ENCODE measurements at regions not wholly inside any gene's neighbourhood (a gene's known extent, or its start where the extent isn't known, plus 50 kb on each side); places are given as distances from the start of the nearest gene placed in this dataset.

- intact Hi-C loops (cut with micrococcal nuclease), result no loop called here
- no peak for DNase-seq
- H3K4me1 Mint-ChIP-seq (ENCODE audit: low read depth), result no peaks in the 10 kb centered on the region
- H3K27me3 Mint-ChIP-seq (ENCODE audit: low read depth), result peaks cover 8% of the 10 kb centered on the region
- H3K27ac Mint-ChIP-seq, result no peak overlapping the region
- no peaks in the 10 kb centered on the region for H3K36me3 Mint-ChIP-seq (ENCODE audit: low read depth)
- CTCF ChIA-PET, result no interaction called here
- no peaks in the 10 kb centered on the region for H3K9me3 Mint-ChIP-seq
- no peak overlapping the region for H3K4me3 Mint-ChIP-seq
Observed at GRCh38 chr7:26588511-26588910, 275.9 kb downstream of the SKAP2 start.

DNA sequence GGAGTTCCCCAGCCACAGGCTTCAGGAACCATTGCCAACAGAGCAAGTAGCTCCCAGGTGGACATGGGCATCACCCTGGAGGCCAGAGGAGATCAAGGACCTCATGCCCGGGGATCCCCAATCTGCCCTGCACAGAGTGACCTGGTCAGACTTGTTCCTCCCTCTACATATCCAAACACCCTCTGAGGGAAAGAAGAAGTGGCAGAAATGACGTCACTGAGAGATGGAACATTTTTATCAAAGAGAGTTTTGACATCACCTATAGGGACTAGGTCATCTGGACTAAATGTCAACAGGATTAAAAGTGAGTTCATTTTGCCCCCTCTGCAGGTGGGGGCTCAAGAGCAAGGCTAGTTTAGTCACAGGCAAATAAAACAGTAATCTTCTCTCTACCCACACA, 273.7 kb downstream of the SKAP2 start:
- peaks cover 8% of the 10 kb centered on the region for H3K27me3 Mint-ChIP-seq (ENCODE audit: low read depth)
- intact Hi-C loops (cut with micrococcal nuclease), result no loop called here
- CTCF ChIA-PET, result interaction anchor here (0.6 kb wide), 1 partner anchor 27 kb away, joined by 3 read pairs; no protein-coding TSS in a partner anchor
- H3K4me3 Mint-ChIP-seq, result no peak overlapping the region
- no peaks in the 10 kb centered on the region for H3K9me3 Mint-ChIP-seq
- no peaks in the 10 kb centered on the region for H3K36me3 Mint-ChIP-seq (ENCODE audit: low read depth)
- no peaks in the 10 kb centered on the region for H3K4me1 Mint-ChIP-seq (ENCODE audit: low read depth)
- no peak for DNase-seq
- H3K27ac Mint-ChIP-seq, result no peak overlapping the region

- DNase-seq, result no peak
- Mint-ChIP-seq H3K4me3 (no peak overlapping the region), H3K36me3 (ENCODE audit: low read depth) (no peaks in the 10 kb centered on the region), H3K4me1 (ENCODE audit: low read depth) (no peaks in the 10 kb centered on the region), H3K9me3 (no peaks in the 10 kb centered on the region), H3K27me3 (ENCODE audit: low read depth) (peaks cover 8% of the 10 kb centered on the region), H3K27ac (no peak overlapping the region)
- intact Hi-C loops (cut with micrococcal nuclease), result no loop called here
- CTCF ChIA-PET, result interaction anchor here (0.8 kb wide), 1 partner anchor 68 kb away, joined by 3 read pairs; no protein-coding TSS in a partner anchor
Observed at GRCh38 chr7:26592011-26592410, 272.4 kb downstream of the SKAP2 start.

DNA sequence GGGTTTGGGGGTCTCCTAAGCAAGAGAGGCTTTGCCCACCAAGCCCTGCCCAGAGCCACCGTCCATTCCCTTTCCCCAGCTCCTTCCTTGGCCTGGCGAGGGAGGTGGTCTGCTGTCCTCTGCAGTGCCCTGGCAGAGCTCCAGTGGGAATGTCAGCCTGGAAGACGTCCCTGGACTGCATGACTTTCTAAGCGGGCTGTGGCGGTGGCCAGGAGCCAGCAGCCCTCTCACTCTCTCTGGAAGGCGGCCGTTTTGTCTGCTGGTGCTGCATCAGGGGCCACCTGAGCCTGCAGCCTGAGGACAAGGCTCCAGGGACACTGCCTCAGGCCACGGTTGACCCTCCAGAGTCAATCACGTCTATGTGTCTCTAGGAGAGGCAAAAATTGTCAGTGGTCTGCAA, 271.0 kb downstream of the SKAP2 start:
- no peak overlapping the region for H3K4me3 Mint-ChIP-seq
- H3K27me3 Mint-ChIP-seq (ENCODE audit: low read depth), result peaks cover 3% of the 10 kb centered on the region
- no peak for DNase-seq
- CTCF ChIA-PET, result no interaction called here
- H3K36me3 Mint-ChIP-seq (ENCODE audit: low read depth), result no peaks in the 10 kb centered on the region
- H3K9me3 Mint-ChIP-seq, result no peaks in the 10 kb centered on the region
- H3K4me1 Mint-ChIP-seq (ENCODE audit: low read depth), result no peaks in the 10 kb centered on the region
- H3K27ac Mint-ChIP-seq, result no peak overlapping the region
- intact Hi-C loops (cut with micrococcal nuclease), result no loop called here

DNA sequence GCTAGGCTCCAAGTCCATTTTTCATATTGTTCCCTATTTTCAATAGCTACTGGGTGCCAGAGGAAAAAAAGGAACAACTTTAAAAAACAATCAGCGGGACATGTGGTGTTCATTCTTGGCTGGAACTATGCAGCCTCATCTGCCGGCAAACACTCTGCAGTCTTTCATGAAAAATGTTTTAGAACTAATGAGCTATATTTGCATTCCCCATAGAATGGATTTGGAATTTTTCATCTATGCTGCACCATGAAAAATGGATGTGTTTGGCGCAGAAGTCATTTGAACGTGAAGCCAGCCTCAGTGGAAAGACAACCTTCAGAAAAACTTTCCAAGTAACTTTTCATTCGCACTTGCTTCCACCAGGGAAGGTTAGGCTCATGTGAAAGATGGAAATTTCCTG, 270.5 kb downstream of the SKAP2 start:
- H3K4me1 Mint-ChIP-seq (ENCODE audit: low read depth), result no peaks in the 10 kb centered on the region
- no peak overlapping the region for H3K27ac Mint-ChIP-seq
- no peaks in the 10 kb centered on the region for H3K36me3 Mint-ChIP-seq (ENCODE audit: low read depth)
- intact Hi-C loops (cut with micrococcal nuclease), result no loop called here
- CTCF ChIA-PET, result no interaction called here
- no peak overlapping the region for H3K4me3 Mint-ChIP-seq
- no peaks in the 10 kb centered on the region for H3K9me3 Mint-ChIP-seq
- peaks cover 2% of the 10 kb centered on the region for H3K27me3 Mint-ChIP-seq (ENCODE audit: low read depth)
- DNase-seq, result no peak

- H3K9me3 Mint-ChIP-seq, result no peaks in the 10 kb centered on the region
- CTCF ChIA-PET, result no interaction called here
- peaks cover 2% of the 10 kb centered on the region for H3K27me3 Mint-ChIP-seq (ENCODE audit: low read depth)
- no peak overlapping the region for H3K27ac Mint-ChIP-seq
- no peaks in the 10 kb centered on the region for H3K36me3 Mint-ChIP-seq (ENCODE audit: low read depth)
- H3K4me1 Mint-ChIP-seq (ENCODE audit: low read depth), result no peaks in the 10 kb centered on the region
- intact Hi-C loops (cut with micrococcal nuclease), result no loop called here
- DNase-seq, result no peak
- H3K4me3 Mint-ChIP-seq, result no peak overlapping the region
Observed at GRCh38 chr7:26594553-26594952, 269.8 kb downstream of the SKAP2 start.

DNA sequence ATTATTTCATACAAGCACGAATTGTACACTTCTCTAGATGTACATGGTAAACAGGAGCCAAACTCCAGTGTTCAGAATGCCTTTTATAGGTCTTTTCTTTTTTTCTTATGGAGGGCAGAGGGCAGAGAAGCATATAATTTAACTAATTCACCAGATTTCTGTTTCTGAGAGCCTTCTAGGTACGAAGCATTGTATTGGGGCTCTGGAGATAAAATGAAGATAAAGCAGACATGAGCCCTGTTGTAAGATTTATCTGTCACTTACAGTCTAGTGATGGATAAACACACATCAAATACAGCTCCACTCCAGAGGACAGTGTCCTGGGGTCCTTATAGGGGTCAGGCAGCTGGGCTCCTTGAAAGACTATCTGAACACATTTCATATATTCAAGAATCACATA, 265.5 kb downstream of the SKAP2 start:
- Mint-ChIP-seq H3K9me3 (no peaks in the 10 kb centered on the region), H3K27me3 (ENCODE audit: low read depth) (peaks cover 2% of the 10 kb centered on the region), H3K4me3 (no peak overlapping the region), H3K27ac (no peak overlapping the region), H3K4me1 (ENCODE audit: low read depth) (no peaks in the 10 kb centered on the region), H3K36me3 (ENCODE audit: low read depth) (no peaks in the 10 kb centered on the region)
- CTCF ChIA-PET, result no interaction called here
- intact Hi-C loops (cut with micrococcal nuclease), result no loop called here
- DNase-seq, result no peak

DNA sequence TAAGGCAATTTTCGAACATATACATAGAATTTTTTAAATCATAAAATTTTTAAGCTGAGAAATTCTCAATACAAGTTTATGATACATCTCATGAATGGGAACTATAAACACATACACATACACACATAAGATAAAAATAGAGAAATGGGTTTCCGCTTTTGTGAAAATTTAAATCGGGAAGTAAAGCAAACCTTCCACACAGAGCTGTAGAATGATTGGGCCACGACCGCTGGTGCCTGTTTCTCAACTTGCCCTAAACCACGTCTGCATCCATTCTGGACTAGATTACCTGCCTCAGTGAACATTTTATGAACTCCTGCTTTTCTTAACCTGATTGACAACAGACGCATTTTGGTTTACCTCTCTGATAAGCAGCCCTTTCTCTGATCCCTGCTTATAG, 264.4 kb downstream of the SKAP2 start:
- Mint-ChIP-seq H3K27ac (no peak overlapping the region), H3K36me3 (ENCODE audit: low read depth) (no peaks in the 10 kb centered on the region), H3K27me3 (ENCODE audit: low read depth) (peaks cover 5% of the 10 kb centered on the region), H3K4me1 (ENCODE audit: low read depth) (no peaks in the 10 kb centered on the region), H3K4me3 (no peak overlapping the region), H3K9me3 (no peaks in the 10 kb centered on the region)
- CTCF ChIA-PET, result interaction anchor here (0.6 kb wide), 1 partner anchor 211 kb away, joined by 3 read pairs; no protein-coding TSS in a partner anchor
- no peak for DNase-seq
- intact Hi-C loops (cut with micrococcal nuclease), result no loop called here

GRCh38 chr7:26600411-26600810, 264.0 kb downstream of the SKAP2 start:
- DNase-seq, result no peak
- H3K27ac Mint-ChIP-seq, result no peak overlapping the region
- no peaks in the 10 kb centered on the region for H3K9me3 Mint-ChIP-seq
- H3K36me3 Mint-ChIP-seq (ENCODE audit: low read depth), result no peaks in the 10 kb centered on the region
- H3K4me3 Mint-ChIP-seq, result no peak overlapping the region
- CTCF ChIA-PET, result interaction anchor here (0.6 kb wide), 1 partner anchor 212 kb away, joined by 3 read pairs; no protein-coding TSS in a partner anchor
- no peaks in the 10 kb centered on the region for H3K4me1 Mint-ChIP-seq (ENCODE audit: low read depth)
- intact Hi-C loops (cut with micrococcal nuclease), result no loop called here
- peaks cover 5% of the 10 kb centered on the region for H3K27me3 Mint-ChIP-seq (ENCODE audit: low read depth)

- intact Hi-C loops (cut with micrococcal nuclease), result no loop called here
- DNase-seq, result no peak
- Mint-ChIP-seq H3K27ac (no peak overlapping the region), H3K4me1 (ENCODE audit: low read depth) (no peaks in the 10 kb centered on the region), H3K36me3 (ENCODE audit: low read depth) (no peaks in the 10 kb centered on the region), H3K9me3 (no peaks in the 10 kb centered on the region), H3K4me3 (no peak overlapping the region), H3K27me3 (ENCODE audit: low read depth) (peaks cover 7% of the 10 kb centered on the region)
- CTCF ChIA-PET, result no interaction called here
Observed at GRCh38 chr7:26603631-26604030, 260.8 kb downstream of the SKAP2 start.

GRCh38 chr7:26608402-26608801, 256.0 kb downstream of the SKAP2 start:
- no peak for DNase-seq
- no peak overlapping the region for H3K27ac Mint-ChIP-seq
- peaks cover 7% of the 10 kb centered on the region for H3K27me3 Mint-ChIP-seq (ENCODE audit: low read depth)
- no peaks in the 10 kb centered on the region for H3K36me3 Mint-ChIP-seq (ENCODE audit: low read depth)
- H3K9me3 Mint-ChIP-seq, result no peaks in the 10 kb centered on the region
- CTCF ChIA-PET, result no interaction called here
- intact Hi-C loops (cut with micrococcal nuclease), result no loop called here
- no peak overlapping the region for H3K4me3 Mint-ChIP-seq
- no peaks in the 10 kb centered on the region for H3K4me1 Mint-ChIP-seq (ENCODE audit: low read depth)

GRCh38 chr7:26609082-26609481, 255.3 kb downstream of the SKAP2 start:
- CTCF ChIA-PET, result no interaction called here
- no peaks in the 10 kb centered on the region for H3K4me1 Mint-ChIP-seq (ENCODE audit: low read depth)
- H3K27me3 Mint-ChIP-seq (ENCODE audit: low read depth), result peaks cover 5% of the 10 kb centered on the region
- intact Hi-C loops (cut with micrococcal nuclease), result no loop called here
- DNase-seq, result no peak
- H3K27ac Mint-ChIP-seq, result no peak overlapping the region
- no peaks in the 10 kb centered on the region for H3K36me3 Mint-ChIP-seq (ENCODE audit: low read depth)
- H3K9me3 Mint-ChIP-seq, result no peaks in the 10 kb centered on the region
- no peak overlapping the region for H3K4me3 Mint-ChIP-seq

DNA sequence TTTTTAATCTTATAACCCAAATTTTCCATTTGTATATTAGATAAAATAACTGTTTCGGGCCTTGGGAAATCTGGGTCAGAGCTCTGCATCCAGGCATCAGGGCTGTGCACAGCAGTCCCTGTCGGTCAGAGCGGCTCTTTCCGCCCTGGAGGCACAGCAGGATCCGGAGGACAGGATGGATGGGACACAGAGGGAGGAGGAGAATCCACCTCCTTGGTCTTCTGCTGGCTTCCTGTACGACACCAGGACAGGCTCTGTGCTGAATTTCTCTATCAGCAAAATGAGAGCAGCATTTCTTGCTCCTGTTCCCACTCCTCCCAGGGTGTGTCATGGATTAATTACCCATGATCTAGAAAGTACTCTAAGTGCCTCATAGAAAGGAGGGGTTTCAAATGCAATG, 254.9 kb downstream of the SKAP2 start:
- CTCF ChIA-PET, result no interaction called here
- no peak for DNase-seq
- Mint-ChIP-seq H3K27me3 (ENCODE audit: low read depth) (peaks cover 2% of the 10 kb centered on the region), H3K4me1 (ENCODE audit: low read depth) (no peaks in the 10 kb centered on the region), H3K4me3 (no peak overlapping the region), H3K9me3 (no peaks in the 10 kb centered on the region), H3K36me3 (ENCODE audit: low read depth) (no peaks in the 10 kb centered on the region), H3K27ac (no peak overlapping the region)
- intact Hi-C loops (cut with micrococcal nuclease), result no loop called here

GRCh38 chr7:26612742-26613141, 251.6 kb downstream of the SKAP2 start:
- no peak overlapping the region for H3K27ac Mint-ChIP-seq
- CTCF ChIA-PET, result no interaction called here
- intact Hi-C loops (cut with micrococcal nuclease), result no loop called here
- H3K4me3 Mint-ChIP-seq, result no peak overlapping the region
- no peaks in the 10 kb centered on the region for H3K36me3 Mint-ChIP-seq (ENCODE audit: low read depth)
- H3K27me3 Mint-ChIP-seq (ENCODE audit: low read depth), result no peaks in the 10 kb centered on the region
- no peaks in the 10 kb centered on the region for H3K9me3 Mint-ChIP-seq
- H3K4me1 Mint-ChIP-seq (ENCODE audit: low read depth), result no peaks in the 10 kb centered on the region
- DNase-seq, result no peak

Data from activated naive CD4-positive, alpha-beta T cell treated with anti-CD3 and anti-CD28 coated beads for 36 hours (primary cell).